HG03439 (cell line): ENCODE measurements at regions not wholly inside any gene's neighbourhood (a gene's known extent, or its start where the extent isn't known, plus 50 kb on each side); places are given as distances from the start of the nearest gene placed in this dataset.
A peak's percentile ranks its signal among the peaks of the same experiment; 100 is the strongest.
"Not testable (repeated sequence)": the region's sequence is repeated elsewhere in the genome, so short reads cannot be mapped to it uniquely, and the experiment has no call there.

Experiments used
- ATAC-seq: cut with Tn5 transposase; IDR thresholded peaks from one replicate; pipeline ENCODE4 v1.9.1; 2021; ENCODE audit warnings: mild to moderate bottlenecking, moderate library complexity; ENCODE audit not compliant: unreplicated experiment

- no peak for ATAC-seq
These were observed 294.7 kb downstream of the QKI start for GRCh38 chr6:163709255-163709654.

- ATAC-seq: peak; percentile 70
These were observed 293.9 kb downstream of the QKI start for GRCh38 chr6:163708466-163708865.

GRCh38 chr6:163707387-163708355, 293.2 kb downstream of the QKI start:
- peak; percentile 53 for ATAC-seq

- no peak for ATAC-seq
These were observed 292.1 kb downstream of the QKI start for GRCh38 chr6:163706500-163707087.

GRCh38 chr6:163705923-163706322, 291.4 kb downstream of the QKI start:
- ATAC-seq: peak; percentile 50

- ATAC-seq: no peak
These were observed 288.2 kb downstream of the QKI start for GRCh38 chr6:163702736-163703135.

GRCh38 chr6:163701762-163702161, 287.2 kb downstream of the QKI start:
- no peak for ATAC-seq

- no peak for ATAC-seq
These were observed 283.6 kb downstream of the QKI start for GRCh38 chr6:163698086-163698485.

GRCh38 chr6:163696311-163696710, 281.8 kb downstream of the QKI start:
- not testable (repeated sequence) for ATAC-seq

- ATAC-seq: no peak
These were observed 280.9 kb downstream of the QKI start for GRCh38 chr6:163695414-163695864.

GRCh38 chr6:163694988-163695398, 280.5 kb downstream of the QKI start:
- no peak for ATAC-seq

- ATAC-seq: no peak
These were observed 279.6 kb downstream of the QKI start for GRCh38 chr6:163694072-163694471.

GRCh38 chr6:163691049-163691448, 276.5 kb downstream of the QKI start:
- no peak for ATAC-seq

- no peak for ATAC-seq
These were observed 274.3 kb downstream of the QKI start for GRCh38 chr6:163688739-163689362.

GRCh38 chr6:163687075-163687474, 272.6 kb downstream of the QKI start:
- ATAC-seq: no peak

GRCh38 chr6:163686301-163686700, 271.8 kb downstream of the QKI start:
- ATAC-seq: no peak

- no peak for ATAC-seq
These were observed 268.6 kb downstream of the QKI start for GRCh38 chr6:163683105-163683622.

GRCh38 chr6:163679753-163680152, 265.2 kb downstream of the QKI start:
- no peak for ATAC-seq

- ATAC-seq: no peak
These were observed 264.6 kb downstream of the QKI start for GRCh38 chr6:163679012-163679660.

GRCh38 chr6:163675611-163676010, 261.1 kb downstream of the QKI start:
- ATAC-seq: no peak

- no peak for ATAC-seq
These were observed 258.2 kb downstream of the QKI start for GRCh38 chr6:163672710-163673109.
